Uterus (tissue), 3 donors: ENCODE measurements at regions not wholly inside any gene's neighbourhood (a gene's known extent, or its start where the extent isn't known, plus 50 kb on each side); places are given as distances from the start of the nearest gene placed in this dataset.
A peak's percentile ranks its signal among the peaks of the same experiment; 100 is the strongest.

Experiments
- DNase-seq, 2 donors: peaks; one replicate each; pipeline ENCODE4 v3.0.0-alpha.2; 2019 to 2020
- H3K27ac ChIP-seq, 2 donors: fragments of 200-600 bp; sonication (generic); 1 replicate in 1 of 2; 2 replicates in 1 of 2; pipeline ENCODE4 v1.5.1; 2016 to 2018
- H3K27me3 ChIP-seq, 2 donors: fragments of 200-600 bp; sonication (generic); one replicate each; pipeline ENCODE4 v1.5.1; 2018 to 2019; ENCODE audit warnings: control low read depth in 1 of 2
- H3K36me3 ChIP-seq, 2 donors: fragments of 200-600 bp; sonication (generic); one replicate each; pipeline ENCODE4 v1.5.1; 2019; ENCODE audit warnings: control low read depth in 1 of 2
- H3K4me1 ChIP-seq, 2 donors: fragments of 200-600 bp; sonication (generic); one replicate each; pipeline ENCODE4 v1.5.1; 2018 to 2019; ENCODE audit warnings: control low read depth in 1 of 2
- H3K4me3 ChIP-seq, 2 donors: fragments of 200-600 bp; sonication (generic); 1 replicate in 1 of 2; 2 replicates in 1 of 2; pipeline ENCODE4 v1.5.1; 2018 to 2019; ENCODE audit warnings: mild to moderate bottlenecking in 1 of 2
- H3K9me3 ChIP-seq, 2 donors: fragments of 200-600 bp; sonication (generic); one replicate each; pipeline ENCODE4 v1.5.1; 2019; ENCODE audit warnings: control low read depth in 1 of 2
- CTCF ChIP-seq, 4 experiments: fragments of 200-600 bp in 2 of 4; fragments of 450-650 bp in 2 of 4; sonication (generic) in 2 of 4; IDR thresholded peaks; one replicate each; pipeline ENCODE4 v1.5.1; 2016 to 2019; ENCODE audit warnings: antibody characterized with exemption in 4 of 4, mild to moderate bottlenecking in 2 of 4, moderate library complexity in 1 of 4
- POLR2A ChIP-seq, 2 donors: fragments of 450-650 bp; IDR thresholded peaks; one replicate each; pipeline ENCODE4 v1.6.1; 2016; ENCODE audit warnings: antibody characterized with exemption in 2 of 2, mild to moderate bottlenecking in 1 of 2, moderate library complexity in 1 of 2
- intact Hi-C: fragments of 100-400 bp; cut with DNase I; formaldehyde crosslinking; loops from one replicate; pipeline ENCODE4 v1.15.1; 2023; ENCODE audit warnings: low total_unique reads
- donor health status: DM: yes; HTN: yes; CAD: no.

- TF ChIP-seq CTCF (IDR thresholded peaks at IDR 0.05) (no peak), POLR2A (IDR thresholded peaks at IDR 0.05) (no peak)
- no peak for DNase-seq
- Histone ChIP-seq H3K36me3 (no peaks in the 10 kb centered on the region), H3K9me3 (no peaks in the 10 kb centered on the region), H3K27me3 (no peaks in the 10 kb centered on the region), H3K27ac (no peak overlapping the region), H3K4me3 (no peak overlapping the region), H3K4me1 (no peaks in the 10 kb centered on the region)
- intact Hi-C loops: no loop called here
Observed at GRCh38 chr1:244161236-244161510, 110.1 kb downstream of the ZBTB18 start.

- intact Hi-C loops: no loop called here
- no peaks in the 10 kb centered on the region for H3K9me3 ChIP-seq
Observed at GRCh38 chr1:244162786-244163530, 111.9 kb downstream of the ZBTB18 start.

GRCh38 chr1:244163861-244164510, 112.9 kb downstream of the ZBTB18 start:
- TF ChIP-seq CTCF (IDR thresholded peaks at IDR 0.05) (no peak), POLR2A (IDR thresholded peaks at IDR 0.05) (no peak)
- no peak overlapping the region for H3K4me3 ChIP-seq
- H3K27ac ChIP-seq: peak overlapping the region; percentile 66 to 74
- no peaks in the 10 kb centered on the region for H3K9me3 ChIP-seq
- no peaks in the 10 kb centered on the region for H3K36me3 ChIP-seq
- intact Hi-C loops: no loop called here
- H3K27me3 ChIP-seq: no peaks in the 10 kb centered on the region
- DNase-seq: peak in 1 of 2 donors; percentile 71
- no peaks in the 10 kb centered on the region for H3K4me1 ChIP-seq

More at GRCh38 chr1:244162786-244163530, 111.9 kb downstream of the ZBTB18 start:
- TF ChIP-seq POLR2A (IDR thresholded peaks at IDR 0.05): no peak
- no peak for TF ChIP-seq CTCF (IDR thresholded peaks at IDR 0.05)
- Histone ChIP-seq H3K36me3 (no peaks in the 10 kb centered on the region), H3K4me3 (no peak overlapping the region), H3K4me1 (no peaks in the 10 kb centered on the region), H3K27me3 (no peaks in the 10 kb centered on the region), H3K27ac (peak overlapping the region; percentile 66 to 74)
- DNase-seq: no peak

GRCh38 chr1:244164511-244164890, 113.4 kb downstream of the ZBTB18 start:
- intact Hi-C loops: no loop called here
- TF ChIP-seq CTCF (IDR thresholded peaks at IDR 0.05): no peak
- no peak for TF ChIP-seq POLR2A (IDR thresholded peaks at IDR 0.05)
- Histone ChIP-seq H3K27ac (peak overlapping the region; percentile 65 to 74), H3K36me3 (no peaks in the 10 kb centered on the region), H3K27me3 (no peaks in the 10 kb centered on the region), H3K4me3 (no peak overlapping the region), H3K4me1 (no peaks in the 10 kb centered on the region), H3K9me3 (no peaks in the 10 kb centered on the region)
- DNase-seq: no peak

- TF ChIP-seq CTCF (IDR thresholded peaks at IDR 0.05) (no peak), POLR2A (IDR thresholded peaks at IDR 0.05) (no peak)
- Histone ChIP-seq H3K27ac (no peak overlapping the region), H3K27me3 (no peaks in the 10 kb centered on the region), H3K4me1 (no peaks in the 10 kb centered on the region), H3K9me3 (no peaks in the 10 kb centered on the region), H3K4me3 (no peak overlapping the region), H3K36me3 (no peaks in the 10 kb centered on the region)
- no peak for DNase-seq
- intact Hi-C loops: no loop called here
Observed at GRCh38 chr1:244165021-244165420, 113.9 kb downstream of the ZBTB18 start.
